Activated B cell treated with CpG ODN at 0.5 μM for 24 hours (primary cell): ENCODE measurements at regions not wholly inside any gene's neighbourhood (a gene's known extent, or its start where the extent isn't known, plus 50 kb on each side); places are given as distances from the start of the nearest gene placed in this dataset.

ENCODE experiments used
- ATAC-seq: fragments of 200-7000 bp; cut with Tn5 transposase; one replicate; pipeline ENCODE4 v1.10.0; 2021; ENCODE audit warnings: low read depth, mild to moderate bottlenecking, moderate library complexity
- CTCF ChIA-PET: fragments of 350-600 bp; sonication (Branson Sonifier 250); formaldehyde crosslinking; loops from one replicate; lab custom pipeline; 2021; ENCODE audit warnings: antibody characterized with exemption; lab: Charles Lee
- POLR2A ChIA-PET: fragments of 350-600 bp; sonication (Branson Sonifier 250); formaldehyde crosslinking; loops from one replicate; lab custom pipeline; 2021; ENCODE audit warnings: antibody characterized with exemption; lab: Charles Lee
- DNase-seq: peaks from one replicate; pipeline ENCODE4 v3.0.0; 2022
- H3K27ac Mint-ChIP-seq: one replicate; pipeline ENCODE4 v1.8.0; 2020; ENCODE audit warnings: mixed read lengths
- H3K27me3 Mint-ChIP-seq: one replicate; pipeline ENCODE4 v1.8.0; 2021; ENCODE audit warnings: mixed read lengths
- H3K36me3 Mint-ChIP-seq: one replicate; pipeline ENCODE4 v1.8.0; 2021; ENCODE audit warnings: low read depth, mixed read lengths
- H3K4me1 Mint-ChIP-seq: one replicate; pipeline ENCODE4 v1.8.0; 2021; ENCODE audit warnings: mixed read lengths
- H3K4me3 Mint-ChIP-seq: one replicate; pipeline ENCODE4 v1.8.0; 2020; ENCODE audit warnings: mild to moderate bottlenecking, mixed read lengths
- H3K9me3 Mint-ChIP-seq: one replicate; pipeline ENCODE4 v1.8.0; 2020; ENCODE audit warnings: mixed read lengths
- intact Hi-C: fragments of 100-400 bp; cut with micrococcal nuclease; formaldehyde crosslinking; loops from one replicate; pipeline ENCODE4 v1.15.1; 2024
- TF ChIP-seq, protein P1 (sequence below): fragments of 200-600 bp; IDR thresholded peaks from one replicate; pipeline ENCODE4 v1.8.0; 2022; ENCODE audit warnings: antibody characterized with exemption, mild to moderate bottlenecking

DNA sequence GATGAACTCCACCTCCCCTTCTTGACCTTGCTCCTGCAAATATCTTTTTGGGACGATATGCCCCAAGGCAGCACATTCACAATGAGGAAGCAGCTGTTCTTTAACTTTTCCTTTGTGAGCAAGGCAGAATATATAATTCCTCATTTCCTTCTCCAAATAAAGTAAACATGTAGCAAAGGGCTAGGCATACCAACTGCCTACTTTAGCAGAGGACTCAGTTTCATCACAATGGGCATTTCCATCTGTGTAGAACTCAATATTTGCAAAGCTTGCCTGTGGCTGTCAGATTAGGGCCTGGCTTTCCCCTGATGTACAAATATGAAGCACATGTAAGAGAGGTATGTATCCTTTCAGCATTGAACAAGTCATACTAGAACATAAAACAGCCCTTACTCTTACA lies 366.9 kb downstream of the RSL24D1 start:
- POLR2A ChIA-PET = no interaction called here
- ATAC-seq = no peak
- H3K4me3 Mint-ChIP-seq = no peak overlapping the region
- intact Hi-C loops = no loop called here
- H3K27me3 Mint-ChIP-seq = no peaks in the 10 kb centered on the region
- peaks cover 7% of the 10 kb centered on the region for H3K9me3 Mint-ChIP-seq
- DNase-seq = no peak
- no peaks in the 10 kb centered on the region for H3K4me1 Mint-ChIP-seq
- H3K27ac Mint-ChIP-seq = no peak overlapping the region
- CTCF ChIA-PET = no interaction called here
- H3K36me3 Mint-ChIP-seq = no peaks in the 10 kb centered on the region
- TF ChIP-seq, protein P1, sequence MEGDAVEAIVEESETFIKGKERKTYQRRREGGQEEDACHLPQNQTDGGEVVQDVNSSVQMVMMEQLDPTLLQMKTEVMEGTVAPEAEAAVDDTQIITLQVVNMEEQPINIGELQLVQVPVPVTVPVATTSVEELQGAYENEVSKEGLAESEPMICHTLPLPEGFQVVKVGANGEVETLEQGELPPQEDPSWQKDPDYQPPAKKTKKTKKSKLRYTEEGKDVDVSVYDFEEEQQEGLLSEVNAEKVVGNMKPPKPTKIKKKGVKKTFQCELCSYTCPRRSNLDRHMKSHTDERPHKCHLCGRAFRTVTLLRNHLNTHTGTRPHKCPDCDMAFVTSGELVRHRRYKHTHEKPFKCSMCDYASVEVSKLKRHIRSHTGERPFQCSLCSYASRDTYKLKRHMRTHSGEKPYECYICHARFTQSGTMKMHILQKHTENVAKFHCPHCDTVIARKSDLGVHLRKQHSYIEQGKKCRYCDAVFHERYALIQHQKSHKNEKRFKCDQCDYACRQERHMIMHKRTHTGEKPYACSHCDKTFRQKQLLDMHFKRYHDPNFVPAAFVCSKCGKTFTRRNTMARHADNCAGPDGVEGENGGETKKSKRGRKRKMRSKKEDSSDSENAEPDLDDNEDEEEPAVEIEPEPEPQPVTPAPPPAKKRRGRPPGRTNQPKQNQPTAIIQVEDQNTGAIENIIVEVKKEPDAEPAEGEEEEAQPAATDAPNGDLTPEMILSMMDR = no peak

DNA sequence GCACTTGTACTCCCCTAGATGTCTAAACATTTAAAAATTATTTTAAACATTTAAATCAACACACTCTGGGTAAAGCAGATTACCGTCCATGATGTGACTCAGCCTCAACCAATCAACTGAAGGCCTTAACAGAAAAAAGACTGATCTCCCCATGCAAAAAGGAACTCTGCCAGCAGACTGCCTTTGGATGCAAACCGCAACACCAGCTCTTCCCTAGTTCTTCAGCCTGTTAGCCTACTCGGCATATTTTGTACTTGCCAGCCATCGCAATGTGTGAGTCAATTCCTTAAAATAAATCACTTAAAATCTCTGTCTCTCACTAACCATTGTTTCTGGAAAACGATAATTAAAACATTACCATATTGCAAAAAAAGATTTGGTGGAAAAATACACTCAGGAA lies 375.9 kb downstream of the RSL24D1 start:
- intact Hi-C loops = no loop called here
- no peak overlapping the region for H3K27ac Mint-ChIP-seq
- H3K4me1 Mint-ChIP-seq = no peaks in the 10 kb centered on the region
- POLR2A ChIA-PET = no interaction called here
- peaks cover 8% of the 10 kb centered on the region for H3K9me3 Mint-ChIP-seq
- no peak overlapping the region for H3K4me3 Mint-ChIP-seq
- TF ChIP-seq, protein P1 = no peak
- DNase-seq (no peak), ATAC-seq (no peak)
- no peaks in the 10 kb centered on the region for H3K36me3 Mint-ChIP-seq
- CTCF ChIA-PET = no interaction called here
- no peaks in the 10 kb centered on the region for H3K27me3 Mint-ChIP-seq

DNA sequence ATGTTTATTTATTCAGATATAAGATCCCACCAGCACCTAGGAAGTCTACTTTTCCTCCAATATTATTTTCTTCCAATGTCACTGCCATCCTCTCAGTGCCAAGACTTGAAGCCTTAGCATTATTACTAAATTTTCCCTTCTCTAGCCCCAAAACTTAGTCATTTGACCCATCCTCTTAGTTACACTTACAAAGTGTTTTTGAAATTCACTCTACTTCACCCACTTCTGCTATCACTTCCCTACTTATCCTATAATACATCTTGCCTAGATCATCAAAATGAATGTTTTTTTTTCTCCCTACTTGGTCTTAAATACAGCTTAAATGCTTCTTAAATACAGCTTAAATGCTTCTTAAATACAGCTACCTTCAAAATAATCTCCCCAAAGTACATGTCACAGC lies 376.6 kb downstream of the RSL24D1 start:
- Mint-ChIP-seq H3K27me3 (no peaks in the 10 kb centered on the region), H3K9me3 (peaks cover 7% of the 10 kb centered on the region), H3K4me1 (no peaks in the 10 kb centered on the region), H3K27ac (no peak overlapping the region), H3K4me3 (no peak overlapping the region), H3K36me3 (no peaks in the 10 kb centered on the region)
- DNase-seq (no peak), ATAC-seq (no peak)
- POLR2A ChIA-PET = no interaction called here
- intact Hi-C loops = no loop called here
- CTCF ChIA-PET = no interaction called here
- TF ChIP-seq, protein P1 = no peak

DNA sequence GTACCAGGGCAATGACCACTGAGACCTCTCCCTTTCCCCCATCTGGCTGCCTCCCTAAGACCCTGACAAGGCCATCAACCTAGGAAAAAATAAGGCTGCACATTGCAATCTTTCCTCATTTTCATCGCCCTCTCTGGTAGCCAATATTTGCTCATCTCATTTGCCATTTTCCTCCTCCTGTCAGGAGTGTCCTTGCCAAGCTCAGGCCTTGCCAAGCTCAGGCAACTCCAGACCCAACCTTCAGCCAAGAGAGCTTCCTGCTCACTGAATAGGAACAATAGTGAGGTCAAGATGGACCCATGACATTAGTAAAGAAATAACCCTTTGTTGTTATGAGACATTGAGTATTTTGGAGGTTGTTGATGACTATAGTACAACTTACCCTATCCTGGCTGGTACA lies 380.3 kb downstream of the RSL24D1 start:
- intact Hi-C loops = no loop called here
- no peak for DNase-seq
- ChIA-PET CTCF (no interaction called here), POLR2A (no interaction called here)
- ATAC-seq = no peak
- no peak overlapping the region for H3K27ac Mint-ChIP-seq
- H3K27me3 Mint-ChIP-seq = no peaks in the 10 kb centered on the region
- H3K4me1 Mint-ChIP-seq = no peaks in the 10 kb centered on the region
- TF ChIP-seq, protein P1 = no peak
- H3K9me3 Mint-ChIP-seq = peaks cover 8% of the 10 kb centered on the region
- H3K36me3 Mint-ChIP-seq = no peaks in the 10 kb centered on the region
- no peak overlapping the region for H3K4me3 Mint-ChIP-seq

DNA sequence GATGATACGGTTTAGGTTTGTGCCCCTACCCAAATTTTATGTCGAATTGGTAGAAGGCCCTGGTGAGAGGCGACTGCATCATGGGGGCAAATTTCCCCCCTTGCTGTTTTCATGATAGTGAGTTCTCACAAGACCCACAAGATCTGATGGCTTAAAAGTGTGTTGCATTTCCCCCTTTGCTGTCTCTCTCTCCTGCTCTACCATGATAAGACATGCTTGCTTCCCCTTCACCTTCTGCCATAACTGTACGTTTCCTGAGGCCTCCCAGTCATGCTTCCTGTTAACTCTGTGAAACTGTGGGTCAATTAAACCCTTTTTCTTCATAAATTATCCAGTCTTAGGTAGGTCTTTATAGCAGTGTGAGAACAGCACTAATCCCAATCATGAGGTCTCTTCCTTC lies 381.2 kb downstream of the RSL24D1 start:
- Mint-ChIP-seq H3K27me3 (no peaks in the 10 kb centered on the region), H3K4me3 (no peak overlapping the region), H3K36me3 (no peaks in the 10 kb centered on the region), H3K27ac (no peak overlapping the region), H3K4me1 (no peaks in the 10 kb centered on the region), H3K9me3 (peaks cover 8% of the 10 kb centered on the region)
- no peak for DNase-seq
- no peak for ATAC-seq
- POLR2A ChIA-PET = no interaction called here
- intact Hi-C loops = no loop called here
- TF ChIP-seq, protein P1 = no peak
- CTCF ChIA-PET = no interaction called here
